HEK293 (cell line): ENCODE measurements at regions not wholly inside any gene's neighbourhood (a gene's known extent, or its start where the extent isn't known, plus 50 kb on each side); places are given as distances from the start of the nearest gene placed in this dataset.

ENCODE experiments used
- MEIS1 ChIP-seq: sonication (generic); formaldehyde crosslinking; IDR thresholded peaks from 2 replicates; pipeline ENCODE4 v1.8.1; 2022; ENCODE audit warnings: missing genetic modification reagents, mild to moderate bottlenecking, borderline replicate concordance
- PRDM1 ChIP-seq: fragments of 450-650 bp; formaldehyde crosslinking; IDR thresholded peaks from 2 replicates; pipeline ENCODE4; 2016; ENCODE audit warnings: missing biosample characterization, missing genetic modification characterization
- PRDM2 ChIP-seq: fragments of 450-650 bp; formaldehyde crosslinking; IDR thresholded peaks from 2 replicates; pipeline ENCODE4 v1.5.1; 2016; ENCODE audit warnings: missing biosample characterization, missing genetic modification characterization, borderline replicate concordance
- PRDM4 ChIP-seq: fragments of 450-650 bp; formaldehyde crosslinking; IDR thresholded peaks from 2 replicates; pipeline ENCODE4 v1.5.1; 2017; ENCODE audit warnings: missing biosample characterization, missing genetic modification characterization
- TSHZ1 ChIP-seq: fragments of 450-650 bp; formaldehyde crosslinking; IDR thresholded peaks from 2 replicates; pipeline ENCODE4 v1.5.1; 2016; ENCODE audit warnings: missing biosample characterization, missing genetic modification characterization, borderline replicate concordance
- ZNF362 ChIP-seq: fragments of 450-650 bp; formaldehyde crosslinking; IDR thresholded peaks from 2 replicates; pipeline ENCODE4 v1.5.1; 2016; ENCODE audit warnings: missing biosample characterization, missing genetic modification characterization
- ZNF398 ChIP-seq: fragments of 450-650 bp; formaldehyde crosslinking; IDR thresholded peaks from 2 replicates; pipeline ENCODE4 v1.5.1; 2017; ENCODE audit warnings: missing biosample characterization, missing genetic modification characterization
- ZNF416 ChIP-seq: fragments of 450-650 bp; formaldehyde crosslinking; IDR thresholded peaks from 2 replicates; pipeline ENCODE4 v1.5.1; 2016; ENCODE audit warnings: missing biosample characterization, missing genetic modification characterization
- TF ChIP-seq, protein P1 (sequence below): fragments of 450-650 bp; IDR thresholded peaks from 2 replicates; pipeline ENCODE4 v1.5.1; 2018; ENCODE audit warnings: missing biosample characterization, missing genetic modification characterization

DNA sequence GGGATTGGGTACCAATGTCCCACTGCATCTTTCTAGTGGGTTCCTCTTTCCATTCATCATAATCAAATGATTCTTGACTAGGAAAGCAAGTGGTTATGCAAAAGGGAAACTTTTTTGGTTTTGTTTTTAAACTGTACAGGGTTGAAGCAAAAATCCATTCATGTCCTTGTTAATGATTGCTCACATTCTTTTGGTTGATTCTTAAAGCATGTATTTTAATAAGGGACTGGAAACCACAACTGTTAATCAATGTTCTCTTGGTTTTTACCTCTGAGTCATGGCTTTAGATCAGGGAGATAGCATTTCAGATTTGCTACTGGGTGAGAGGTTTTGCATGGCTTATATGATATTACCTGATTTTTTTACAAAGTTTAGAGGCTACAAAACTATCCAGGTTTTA is 371.7 kb upstream of the RGMA start (continued):
- TF ChIP-seq PRDM4 = no peak
- no peak for TF ChIP-seq PRDM1 (tag by site-specific recombination)
- TF ChIP-seq ZNF398 (tag by site-specific recombination) = no peak
- TF ChIP-seq, protein P1, sequence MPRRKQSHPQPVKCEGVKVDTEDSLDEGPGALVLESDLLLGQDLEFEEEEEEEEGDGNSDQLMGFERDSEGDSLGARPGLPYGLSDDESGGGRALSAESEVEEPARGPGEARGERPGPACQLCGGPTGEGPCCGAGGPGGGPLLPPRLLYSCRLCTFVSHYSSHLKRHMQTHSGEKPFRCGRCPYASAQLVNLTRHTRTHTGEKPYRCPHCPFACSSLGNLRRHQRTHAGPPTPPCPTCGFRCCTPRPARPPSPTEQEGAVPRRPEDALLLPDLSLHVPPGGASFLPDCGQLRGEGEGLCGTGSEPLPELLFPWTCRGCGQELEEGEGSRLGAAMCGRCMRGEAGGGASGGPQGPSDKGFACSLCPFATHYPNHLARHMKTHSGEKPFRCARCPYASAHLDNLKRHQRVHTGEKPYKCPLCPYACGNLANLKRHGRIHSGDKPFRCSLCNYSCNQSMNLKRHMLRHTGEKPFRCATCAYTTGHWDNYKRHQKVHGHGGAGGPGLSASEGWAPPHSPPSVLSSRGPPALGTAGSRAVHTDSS (tag by site-specific recombination) = no peak
- TF ChIP-seq ZNF416 (tag by site-specific recombination) = no peak
- no peak for TF ChIP-seq ZNF362 (tag by site-specific recombination)
- TF ChIP-seq PRDM2 (tag by site-specific recombination) = no peak
- TF ChIP-seq TSHZ1 (tag by site-specific recombination) = no peak
- TF ChIP-seq MEIS1 (CRISPR knock-in tag) = no peak
